GM12892 (cell line): ENCODE measurements at regions not wholly inside any gene's neighbourhood (a gene's known extent, or its start where the extent isn't known, plus 50 kb on each side); places are given as distances from the start of the nearest gene placed in this dataset.
"Not testable (repeated sequence)": the region's sequence is repeated elsewhere in the genome, so short reads cannot be mapped to it uniquely, and the experiment has no call there.

ENCODE experiments used
- DNase-seq: peaks from one replicate; pipeline ENCODE4 v3.0.0; 2011; ENCODE audit not compliant: insufficient read length
- FAIRE-seq: peaks from 2 replicates; lab custom pipeline; 2011; peaks lifted over from hg19 to GRCh38; lab: Jason Lieb, UNC
- POLR2A ChIP-seq: IDR thresholded peaks from 2 replicates; pipeline ENCODE4 v1.6.1; 2011; ENCODE audit warnings: low read depth, low read length, control low read depth
- POLR2AphosphoS5 ChIP-seq: IDR thresholded peaks from 2 replicates; pipeline ENCODE4 v1.6.1; 2011; ENCODE audit warnings: low read depth, low read length, control low read depth
- TAF1 ChIP-seq: IDR thresholded peaks from 2 replicates; pipeline ENCODE4 v1.6.1; 2011; ENCODE audit warnings: low read depth, mild to moderate bottlenecking, control low read depth, low read length, borderline replicate concordance

- FAIRE-seq (no peak), DNase-seq (no peak)
- TF ChIP-seq POLR2AphosphoS5 (no peak), TAF1 (no peak), POLR2A (no peak)
These were observed 401.1 kb downstream of the CD83 start for GRCh38 chr6:14518515-14519217.

GRCh38 chr6:14520029-14520428, 402.5 kb downstream of the CD83 start:
- no peak for FAIRE-seq
- TF ChIP-seq POLR2A (no peak), POLR2AphosphoS5 (no peak), TAF1 (no peak)

DNA sequence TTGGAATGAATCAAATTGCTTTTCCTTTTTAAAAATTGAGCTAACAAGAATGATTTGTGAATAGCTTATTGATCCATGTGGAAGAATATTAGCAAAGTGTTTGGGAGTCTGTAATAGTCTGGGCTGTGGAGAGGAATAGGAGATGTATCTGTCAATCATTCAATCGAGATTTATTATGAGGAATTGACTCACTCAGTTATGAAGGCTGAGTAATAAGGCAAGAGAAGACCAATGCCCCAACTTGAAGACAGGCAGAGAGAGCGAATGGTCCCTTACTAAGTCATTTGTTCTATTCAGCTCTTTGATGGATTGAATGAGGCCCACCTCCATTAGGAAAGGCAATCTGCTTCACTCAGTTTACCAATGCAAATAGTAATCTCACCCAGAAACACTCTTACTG, 403.0 kb downstream of the CD83 start:
- TF ChIP-seq POLR2AphosphoS5 (no peak), POLR2A (no peak), TAF1 (no peak)
- FAIRE-seq (no peak), DNase-seq (no peak)

More at GRCh38 chr6:14520029-14520428, 402.5 kb downstream of the CD83 start:
- no peak for DNase-seq

GRCh38 chr6:14521141-14521540, 403.6 kb downstream of the CD83 start:
- TF ChIP-seq TAF1 (no peak), POLR2A (no peak), POLR2AphosphoS5 (no peak)
- DNase-seq (no peak), FAIRE-seq (no peak)

- DNase-seq, FAIRE-seq: not testable (repeated sequence)
These were observed 404.3 kb downstream of the CD83 start for GRCh38 chr6:14521861-14522260.

DNA sequence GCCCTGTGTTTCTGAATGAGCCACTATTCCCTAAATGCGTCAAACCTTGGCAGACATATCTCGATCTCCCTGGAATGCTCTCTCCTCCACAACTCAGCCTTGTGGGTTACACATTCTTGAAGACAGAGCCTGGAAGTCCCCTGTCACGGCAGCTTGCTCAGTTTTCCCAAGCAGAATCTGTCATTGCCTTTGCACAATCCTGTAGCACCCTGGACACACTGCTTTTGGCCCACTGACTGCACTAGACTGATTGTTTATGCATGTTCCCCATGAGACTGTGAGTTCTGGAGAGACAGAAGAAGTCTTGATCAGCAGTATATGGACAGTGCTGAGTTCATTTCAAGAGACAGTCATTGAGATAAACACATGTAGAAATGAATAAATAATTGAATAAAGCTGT, 406.7 kb downstream of the CD83 start:
- FAIRE-seq (no peak), DNase-seq (no peak)
- TF ChIP-seq POLR2A (no peak), TAF1 (no peak), POLR2AphosphoS5 (no peak)

- DNase-seq (no peak), FAIRE-seq (no peak)
- no peak for TF ChIP-seq TAF1
- TF ChIP-seq POLR2A: no peak
- no peak for TF ChIP-seq POLR2AphosphoS5
These were observed 412.8 kb downstream of the CD83 start for GRCh38 chr6:14530385-14530784.

- no peak for FAIRE-seq
- TF ChIP-seq POLR2AphosphoS5 (no peak), TAF1 (no peak), POLR2A (no peak)
- no peak for DNase-seq
These were observed 415.9 kb downstream of the CD83 start for GRCh38 chr6:14533446-14533845.

DNA sequence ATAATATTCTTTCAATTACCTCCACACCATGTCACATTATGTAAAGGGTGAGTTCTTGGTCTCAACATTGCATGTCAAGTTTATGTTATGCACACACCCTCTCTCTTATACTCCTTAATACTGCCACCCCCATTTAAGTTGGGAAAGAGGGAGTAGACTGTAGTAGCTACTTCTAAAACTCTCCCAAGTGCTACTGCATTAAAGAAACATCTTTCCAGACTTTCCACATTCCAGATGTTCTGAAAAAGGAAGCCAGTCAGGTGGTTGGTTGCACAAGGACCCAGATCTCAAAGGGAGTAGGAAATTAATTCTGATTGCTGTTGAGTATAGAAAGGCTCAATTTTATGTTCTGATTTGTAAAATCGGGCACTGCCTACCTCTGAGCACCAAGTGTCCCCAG, 419.5 kb downstream of the CD83 start:
- DNase-seq: no peak
- TF ChIP-seq POLR2A (no peak), POLR2AphosphoS5 (no peak), TAF1 (no peak)
- no peak for FAIRE-seq

DNA sequence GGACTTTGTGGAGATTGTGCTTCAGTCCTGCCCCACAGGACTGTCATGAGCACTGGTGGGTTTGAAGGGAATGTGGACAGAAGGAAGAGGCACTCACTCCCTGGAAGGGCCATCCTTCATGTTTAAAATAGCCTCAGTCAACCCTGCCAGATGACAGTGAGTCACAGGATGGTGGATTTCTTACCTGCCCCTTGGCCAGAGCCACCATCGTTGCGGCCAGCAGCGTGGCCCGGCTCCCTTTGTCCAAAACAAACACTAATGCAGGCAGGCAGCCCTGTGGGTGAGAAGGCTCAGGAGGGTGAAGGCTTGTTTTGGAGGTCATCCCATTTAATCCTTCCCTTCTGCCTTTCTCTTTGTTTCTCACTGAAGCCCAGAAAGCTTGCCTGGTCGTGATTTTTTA, 422.7 kb downstream of the CD83 start:
- no peak for TF ChIP-seq POLR2AphosphoS5
- no peak for TF ChIP-seq TAF1
- TF ChIP-seq POLR2A: no peak
- DNase-seq (no peak), FAIRE-seq (no peak)

DNA sequence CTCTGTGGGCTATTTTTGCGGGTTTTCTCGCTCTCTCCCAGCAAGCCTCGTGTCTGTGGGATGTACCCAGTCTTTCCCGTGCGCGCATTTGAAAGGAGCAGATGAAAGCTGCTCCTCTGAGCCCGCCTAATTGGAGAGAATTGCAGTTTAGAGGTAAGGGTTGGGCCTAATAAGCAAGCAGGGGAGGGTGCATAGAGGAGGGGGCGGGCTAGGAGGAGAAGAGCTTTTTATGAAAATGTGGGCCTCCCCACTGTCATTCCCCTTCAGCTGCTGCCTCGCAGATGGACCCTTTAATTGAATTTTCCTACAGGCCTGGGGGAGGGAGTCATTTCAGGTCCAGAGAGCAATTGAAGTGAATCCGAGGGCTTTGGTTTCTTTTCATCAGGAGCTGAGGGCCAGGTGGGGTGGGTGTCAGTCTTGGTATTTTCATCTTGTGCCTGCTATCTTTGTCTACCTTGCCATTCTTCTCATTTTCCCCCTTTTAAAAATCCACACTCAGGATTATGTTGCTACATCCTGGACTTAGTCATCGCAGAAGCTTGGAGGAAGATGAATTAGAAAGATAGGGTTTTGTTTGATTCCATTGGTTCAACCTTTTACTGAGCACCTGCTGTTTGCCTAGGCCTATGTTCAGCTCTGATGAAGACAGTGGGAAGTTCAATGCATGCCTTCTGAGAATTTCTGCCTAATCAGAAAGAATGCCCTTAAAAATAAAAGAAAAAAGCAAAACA, 423.4 kb downstream of the CD83 start:
- no peak for FAIRE-seq
- no peak for DNase-seq
- TF ChIP-seq POLR2AphosphoS5: no peak
- TF ChIP-seq POLR2A: no peak
- TF ChIP-seq TAF1: no peak

GRCh38 chr6:14542670-14543366, 425.2 kb downstream of the CD83 start:
- no peak for DNase-seq
- no peak for TF ChIP-seq POLR2AphosphoS5
- no peak for TF ChIP-seq POLR2A
- no peak for TF ChIP-seq TAF1
- FAIRE-seq: peak; percentile 24
